ENCODE measurements at regions not wholly inside any gene's neighbourhood (a gene's known extent, or its start where the extent isn't known, plus 50 kb on each side); places are given as distances from the start of the nearest gene placed in this dataset.
"Not testable (repeated sequence)": the region's sequence is repeated elsewhere in the genome, so short reads cannot be mapped to it uniquely, and the experiment has no call there.

GRCh38 chr3:101138817-101139216, 145.6 kb upstream of the ABI3BP start:
- no peak for DNase-seq

- no peak for DNase-seq
Observed at GRCh38 chr3:101134331-101134730, 141.1 kb upstream of the ABI3BP start.

GRCh38 chr3:101133652-101134051, 140.4 kb upstream of the ABI3BP start:
- no peak for DNase-seq

GRCh38 chr3:101133197-101133596, 140.0 kb upstream of the ABI3BP start:
- not testable (repeated sequence) for DNase-seq

- no peak for DNase-seq
Observed at GRCh38 chr3:101131767-101132166, 138.5 kb upstream of the ABI3BP start.

GRCh38 chr3:101128786-101129185, 135.6 kb upstream of the ABI3BP start:
- DNase-seq, result no peak

- DNase-seq, result no peak
Observed at GRCh38 chr3:101128001-101128400, 134.8 kb upstream of the ABI3BP start.

- DNase-seq, result no peak
Observed at GRCh38 chr3:101124125-101124524, 130.9 kb upstream of the ABI3BP start.

GRCh38 chr3:101123081-101123480, 129.9 kb upstream of the ABI3BP start:
- DNase-seq, result no peak

GRCh38 chr3:101122681-101123080, 129.5 kb upstream of the ABI3BP start:
- no peak for DNase-seq

GRCh38 chr3:101120039-101120438, 126.8 kb upstream of the ABI3BP start:
- DNase-seq, result no peak

GRCh38 chr3:101119535-101119934, 126.3 kb upstream of the ABI3BP start:
- no peak for DNase-seq

GRCh38 chr3:101117980-101118379, 124.8 kb upstream of the ABI3BP start:
- DNase-seq, result no peak

GRCh38 chr3:101117465-101117864, 124.2 kb upstream of the ABI3BP start:
- no peak for DNase-seq

GRCh38 chr3:101110295-101110694, 117.1 kb upstream of the ABI3BP start:
- not testable (repeated sequence) for DNase-seq

- no peak for DNase-seq
Observed at GRCh38 chr3:101104321-101104720, 111.1 kb upstream of the ABI3BP start.

GRCh38 chr3:101102678-101103296, 109.6 kb upstream of the ABI3BP start:
- no peak for DNase-seq

GRCh38 chr3:101100361-101101009, 107.3 kb upstream of the ABI3BP start:
- no peak for DNase-seq

GRCh38 chr3:101099791-101100190, 106.6 kb upstream of the ABI3BP start:
- no peak for DNase-seq

- no peak for DNase-seq
Observed at GRCh38 chr3:101096444-101096843, 103.2 kb upstream of the ABI3BP start.

GRCh38 chr3:101095693-101096430, 102.6 kb upstream of the ABI3BP start:
- no peak for DNase-seq

GRCh38 chr3:101091489-101091888, 98.3 kb upstream of the ABI3BP start:
- DNase-seq, result no peak

- no peak for DNase-seq
Observed at GRCh38 chr3:101085752-101086151, 92.5 kb upstream of the ABI3BP start.

GRCh38 chr3:101084404-101084803, 91.2 kb upstream of the ABI3BP start:
- DNase-seq, result no peak

Measured in stimulated activated naive CD4-positive, alpha-beta T cell (primary cell).